GM12874 (cell line): ENCODE measurements at regions not wholly inside any gene's neighbourhood (a gene's known extent, or its start where the extent isn't known, plus 50 kb on each side); places are given as distances from the start of the nearest gene placed in this dataset.

Experiments used
- CTCF ChIP-seq: IDR thresholded peaks from 2 replicates; pipeline ENCODE4 v1.5.1; 2011; ENCODE audit warnings: low read depth, mild to moderate bottlenecking, control low read depth, low read length, moderate library complexity; ENCODE audit not compliant: insufficient read depth

GRCh38 chr18:64918851-64919250 lies 770.0 kb upstream of the LINC00305 start:
- no peak for TF ChIP-seq CTCF

- no peak for TF ChIP-seq CTCF
These were observed 744.5 kb upstream of the LINC00305 start for GRCh38 chr18:64893349-64893748.

- TF ChIP-seq CTCF: no peak
These were observed 740.1 kb upstream of the LINC00305 start for GRCh38 chr18:64888956-64889355.

- TF ChIP-seq CTCF: no peak
These were observed 738.1 kb upstream of the LINC00305 start for GRCh38 chr18:64886995-64887394.

- TF ChIP-seq CTCF: no peak
These were observed 734.0 kb upstream of the LINC00305 start for GRCh38 chr18:64882896-64883295.

GRCh38 chr18:64876833-64877232 lies 727.9 kb upstream of the LINC00305 start:
- no peak for TF ChIP-seq CTCF

GRCh38 chr18:64872710-64873458 lies 724.0 kb upstream of the LINC00305 start:
- TF ChIP-seq CTCF: no peak

GRCh38 chr18:64854112-64854511 lies 705.2 kb upstream of the LINC00305 start:
- TF ChIP-seq CTCF: no peak
